GM21447 (cell line): ENCODE measurements at regions not wholly inside any gene's neighbourhood (a gene's known extent, or its start where the extent isn't known, plus 50 kb on each side); places are given as distances from the start of the nearest gene placed in this dataset.

ENCODE experiments used
- ATAC-seq: cut with Tn5 transposase; IDR thresholded peaks from one replicate; pipeline ENCODE4 v1.9.1; 2021; ENCODE audit not compliant: unreplicated experiment

DNA sequence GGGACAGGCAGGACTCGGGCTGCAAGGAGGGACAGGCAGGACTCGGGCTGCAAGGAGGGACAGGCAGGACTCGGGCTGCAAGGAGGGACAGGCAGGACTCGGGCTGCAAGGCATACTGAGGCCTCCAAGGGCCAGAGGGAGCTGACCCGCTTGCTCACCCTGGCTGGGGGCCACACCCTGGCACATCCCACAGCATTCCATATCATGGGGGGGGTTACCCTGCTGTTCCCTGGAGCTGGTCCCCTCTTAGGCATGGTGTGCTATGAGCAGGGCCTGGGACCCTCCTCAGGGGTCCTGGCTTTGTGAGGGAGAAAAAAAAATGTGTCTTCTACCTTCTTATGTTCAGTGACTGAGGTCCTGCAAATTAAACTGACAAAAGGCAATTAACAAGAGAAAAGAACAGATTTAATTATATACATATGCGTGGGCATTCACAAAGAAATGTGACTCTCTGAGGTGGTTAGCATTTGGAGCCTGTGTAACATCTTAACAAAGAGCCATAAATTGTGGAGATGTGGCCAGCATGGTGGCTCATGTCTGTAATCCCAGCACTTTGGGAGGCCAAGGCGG, 97.6 kb upstream of the ALDH1A3 start:
- ATAC-seq: no peak

DNA sequence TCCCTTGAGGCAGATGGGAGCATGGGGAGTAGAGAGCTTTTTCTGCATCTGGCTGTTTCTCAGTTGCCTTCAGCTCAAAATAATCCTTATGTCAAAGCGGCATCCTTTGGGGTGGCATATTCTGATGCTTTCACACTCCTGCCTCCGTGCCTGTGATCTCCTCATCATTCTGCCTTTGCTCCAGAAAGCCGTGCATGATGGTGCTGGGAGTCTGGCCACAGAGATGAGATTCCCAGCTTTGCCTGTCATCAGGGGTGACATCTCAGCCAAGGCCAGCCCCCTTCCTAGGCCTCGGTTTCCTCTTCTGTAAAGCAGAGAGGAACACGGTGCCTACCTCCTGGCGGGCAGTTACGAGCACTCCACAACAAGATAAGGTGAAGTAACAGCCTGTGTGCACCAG, 96.3 kb upstream of the ALDH1A3 start:
- no peak for ATAC-seq

- no peak for ATAC-seq
Observed at GRCh38 chr15:100783760-100784492, 95.7 kb upstream of the ALDH1A3 start.

- no peak for ATAC-seq
Observed at GRCh38 chr15:100784493-100785180, 95.0 kb upstream of the ALDH1A3 start.

DNA sequence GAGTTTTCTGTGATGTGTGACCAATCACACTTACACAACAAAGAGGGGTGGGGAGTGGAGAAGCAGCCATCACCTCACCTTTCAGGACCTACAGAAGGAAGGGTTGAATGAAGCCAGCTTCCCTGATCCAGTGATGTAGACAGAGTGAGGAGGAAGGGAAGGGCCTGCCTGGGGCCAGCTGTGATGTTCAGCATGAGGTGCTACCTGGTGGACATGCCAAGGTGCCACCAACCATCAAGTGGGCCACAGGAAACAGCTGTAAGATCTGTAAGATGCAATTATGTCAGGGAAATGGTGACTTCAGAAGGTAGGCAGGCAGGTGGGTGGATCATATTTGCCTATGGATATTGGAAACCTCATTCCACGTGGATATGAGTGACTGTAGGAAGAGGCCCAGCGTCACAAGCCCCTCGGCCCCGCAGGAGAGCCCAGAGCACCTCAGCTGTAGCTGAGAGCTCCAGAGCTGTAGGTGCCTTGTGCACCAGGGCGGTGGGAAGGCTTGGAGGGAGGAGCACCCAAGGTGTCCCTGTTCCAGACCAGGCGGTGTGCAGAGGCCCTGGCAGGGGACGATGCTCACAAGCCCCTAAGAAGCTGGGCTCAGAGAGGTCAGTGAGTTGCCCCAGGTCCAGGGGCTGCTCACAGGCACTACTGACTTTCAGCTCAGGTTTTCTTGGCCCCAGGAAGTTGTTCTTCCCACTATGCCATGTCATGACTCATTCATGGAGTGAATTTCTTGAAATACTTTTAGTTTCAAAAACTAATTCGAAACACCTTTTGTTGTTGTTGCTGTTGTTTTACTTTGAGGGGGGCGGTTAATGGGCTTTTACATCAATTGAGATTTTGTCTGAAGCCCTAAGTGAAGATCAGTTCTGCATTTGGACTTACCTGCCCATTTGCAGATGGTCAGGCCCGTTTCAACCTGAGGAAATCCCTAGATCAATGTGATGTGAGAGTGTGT, 94.2 kb upstream of the ALDH1A3 start:
- no peak for ATAC-seq

GRCh38 chr15:100786139-100786531, 93.5 kb upstream of the ALDH1A3 start:
- ATAC-seq: no peak

DNA sequence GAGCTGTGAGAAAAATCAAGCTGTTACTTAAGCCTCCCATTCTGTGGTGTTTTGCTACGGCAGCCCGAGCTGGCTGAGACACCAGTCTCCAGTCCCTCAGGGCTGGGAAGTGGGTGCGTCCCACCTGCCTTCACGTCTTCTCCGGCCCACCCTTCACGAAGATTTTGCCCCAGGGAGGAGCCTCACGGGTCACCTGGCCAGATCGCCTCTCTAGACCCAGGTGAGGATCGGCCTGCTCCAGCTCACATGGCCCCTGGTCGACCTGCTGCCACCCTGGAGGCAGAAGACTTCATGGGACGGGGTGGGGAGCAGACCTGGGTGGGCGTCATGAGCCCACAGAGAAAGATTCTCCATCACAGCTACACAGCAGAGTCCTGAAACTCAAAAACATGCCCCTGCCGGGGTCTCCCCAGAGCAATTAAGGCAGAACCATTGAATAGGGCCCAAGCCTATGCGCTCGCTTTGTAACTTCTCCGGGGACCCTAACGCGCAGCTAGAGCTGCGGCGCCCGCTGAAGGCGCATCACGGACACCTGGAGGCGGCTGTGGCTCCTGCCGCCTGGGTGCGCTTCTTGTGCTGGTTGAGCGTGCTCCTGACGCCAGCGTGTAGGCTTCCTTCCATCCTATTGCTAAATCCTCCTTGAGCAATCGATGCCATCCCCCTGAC, 92.6 kb upstream of the ALDH1A3 start:
- ATAC-seq: no peak

GRCh38 chr15:100787567-100788417, 91.8 kb upstream of the ALDH1A3 start:
- no peak for ATAC-seq

- ATAC-seq: no peak
Observed at GRCh38 chr15:100788418-100789105, 91.1 kb upstream of the ALDH1A3 start.

GRCh38 chr15:100790786-100791265, 88.8 kb upstream of the ALDH1A3 start:
- ATAC-seq: no peak

- no peak for ATAC-seq
Observed at GRCh38 chr15:100794008-100794407, 85.6 kb upstream of the ALDH1A3 start.

GRCh38 chr15:100801256-100801900, 78.3 kb upstream of the ALDH1A3 start:
- ATAC-seq: no peak

DNA sequence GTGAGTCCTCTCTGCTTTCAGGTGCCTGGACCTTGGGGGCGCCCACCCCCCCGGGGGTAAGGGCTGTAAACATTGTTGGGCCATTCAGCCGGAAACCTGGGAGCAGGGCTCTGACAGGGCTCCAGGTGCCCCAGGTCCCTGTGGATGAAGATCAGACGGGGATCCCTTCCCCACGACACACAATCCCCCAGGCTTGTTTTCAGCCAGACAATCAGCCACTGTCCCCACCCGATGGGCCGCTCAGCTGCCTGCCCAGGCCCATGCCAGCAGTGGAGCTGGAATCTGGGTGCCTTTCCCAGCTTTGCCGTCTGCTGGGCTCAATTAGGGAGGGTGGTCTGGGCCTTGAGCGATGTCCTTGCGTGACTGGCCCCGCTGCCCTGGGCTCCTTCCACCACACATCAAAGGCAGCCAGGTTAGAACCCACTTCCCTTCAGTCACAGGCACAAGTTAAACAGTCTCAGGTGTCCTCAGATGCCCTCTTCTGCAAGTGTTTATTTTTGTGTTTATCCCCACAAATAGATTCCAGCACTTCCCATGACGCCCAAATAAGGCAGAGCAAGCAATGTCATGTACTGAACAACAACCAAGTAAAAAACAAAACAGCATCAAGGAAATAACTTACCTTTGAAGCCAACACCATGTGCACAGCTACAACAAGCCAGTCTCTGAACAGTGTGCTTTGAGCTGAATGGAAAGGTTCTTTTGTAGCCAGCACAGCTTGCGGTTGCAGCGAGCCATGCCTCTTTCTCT, 77.0 kb upstream of the ALDH1A3 start:
- ATAC-seq: no peak

- ATAC-seq: no peak
Observed at GRCh38 chr15:100803171-100803440, 76.5 kb upstream of the ALDH1A3 start.

DNA sequence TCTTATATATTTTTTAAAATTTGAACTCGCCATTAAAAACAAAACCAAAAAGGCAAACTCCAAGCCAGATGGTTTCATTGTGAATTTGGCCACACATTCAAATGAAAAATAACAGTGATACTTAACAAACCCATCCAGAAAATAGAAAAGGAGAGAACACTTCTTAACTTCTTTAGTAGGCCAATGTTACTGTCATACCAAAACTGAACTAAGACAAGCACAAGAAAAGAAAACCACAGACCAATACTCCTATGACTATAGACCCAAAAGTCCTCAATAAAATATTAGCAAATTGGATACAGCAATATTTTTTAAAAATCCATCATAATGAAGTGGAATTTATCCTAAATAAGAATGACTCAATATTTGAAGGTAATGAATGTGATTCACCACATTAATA, 73.5 kb upstream of the ALDH1A3 start:
- no peak for ATAC-seq

DNA sequence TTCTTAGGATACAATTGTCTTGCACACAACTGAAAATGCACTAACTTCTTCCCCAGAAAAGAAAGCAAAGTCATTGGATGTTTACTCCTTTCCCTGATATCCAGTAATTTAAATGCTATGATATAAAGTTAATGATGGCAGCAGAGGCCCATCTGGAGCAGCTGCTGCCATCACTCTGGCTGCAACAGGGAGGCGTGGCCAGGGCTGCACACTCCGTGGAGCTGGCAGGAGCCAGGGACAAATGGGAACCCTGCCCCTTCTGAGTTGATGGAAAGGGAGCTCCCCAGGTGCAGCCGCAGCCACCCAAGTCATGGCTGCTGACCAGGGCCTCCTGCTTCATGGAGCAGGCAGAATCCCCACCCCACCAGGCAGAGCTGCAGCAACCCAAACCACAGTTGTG, 72.6 kb upstream of the ALDH1A3 start:
- ATAC-seq: no peak

DNA sequence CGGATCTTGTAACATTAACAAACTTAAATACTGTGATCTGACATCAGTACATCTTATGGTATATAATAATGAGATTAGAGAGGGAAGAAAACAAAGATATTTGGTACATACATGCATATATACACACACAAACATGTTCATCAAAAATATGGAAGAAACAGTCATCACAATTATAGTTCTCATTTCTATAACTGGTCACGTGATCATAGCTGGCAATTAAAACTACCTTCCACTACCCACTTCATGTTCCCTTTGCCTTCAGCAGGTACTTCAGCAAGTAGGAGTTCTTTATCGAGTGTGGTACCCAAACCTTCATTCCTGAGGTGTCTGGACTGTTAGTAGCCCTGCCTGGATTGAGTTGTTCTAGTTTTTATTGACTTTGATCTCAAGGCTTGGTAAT, 70.9 kb upstream of the ALDH1A3 start:
- no peak for ATAC-seq

- ATAC-seq: no peak
Observed at GRCh38 chr15:100809151-100809550, 70.5 kb upstream of the ALDH1A3 start.
